ENCODE measurements at regions not wholly inside any gene's neighbourhood (a gene's known extent, or its start where the extent isn't known, plus 50 kb on each side); places are given as distances from the start of the nearest gene placed in this dataset.
A peak's percentile ranks its signal among the peaks of the same experiment; 100 is the strongest.

DNA sequence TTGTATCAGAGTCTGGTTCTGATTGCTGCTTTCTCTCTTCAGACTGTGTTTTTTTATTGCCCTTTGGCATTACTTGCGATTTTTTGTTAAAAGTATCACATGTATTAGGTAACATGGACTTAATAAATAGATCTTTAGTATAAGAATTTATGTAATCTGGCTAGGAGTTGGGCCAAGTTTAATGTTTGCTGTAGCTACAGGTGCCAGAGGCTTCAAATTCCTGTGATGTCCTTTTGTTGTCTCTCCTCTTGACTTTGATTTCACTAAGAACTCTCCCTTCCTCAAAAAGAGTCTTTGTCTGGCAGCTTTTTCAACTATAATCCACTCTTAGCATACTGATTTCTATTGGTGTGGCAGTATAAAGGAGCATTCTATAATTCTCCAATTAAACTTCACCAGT lies 313.1 kb downstream of the DTWD2 start:
- H3K27ac ChIP-seq, result no peak overlapping the region
- no peak for TF ChIP-seq ZFX (IDR thresholded peaks at IDR 0.05; ENCODE audit: borderline replicate concordance)
- TF ChIP-seq, protein P1, sequence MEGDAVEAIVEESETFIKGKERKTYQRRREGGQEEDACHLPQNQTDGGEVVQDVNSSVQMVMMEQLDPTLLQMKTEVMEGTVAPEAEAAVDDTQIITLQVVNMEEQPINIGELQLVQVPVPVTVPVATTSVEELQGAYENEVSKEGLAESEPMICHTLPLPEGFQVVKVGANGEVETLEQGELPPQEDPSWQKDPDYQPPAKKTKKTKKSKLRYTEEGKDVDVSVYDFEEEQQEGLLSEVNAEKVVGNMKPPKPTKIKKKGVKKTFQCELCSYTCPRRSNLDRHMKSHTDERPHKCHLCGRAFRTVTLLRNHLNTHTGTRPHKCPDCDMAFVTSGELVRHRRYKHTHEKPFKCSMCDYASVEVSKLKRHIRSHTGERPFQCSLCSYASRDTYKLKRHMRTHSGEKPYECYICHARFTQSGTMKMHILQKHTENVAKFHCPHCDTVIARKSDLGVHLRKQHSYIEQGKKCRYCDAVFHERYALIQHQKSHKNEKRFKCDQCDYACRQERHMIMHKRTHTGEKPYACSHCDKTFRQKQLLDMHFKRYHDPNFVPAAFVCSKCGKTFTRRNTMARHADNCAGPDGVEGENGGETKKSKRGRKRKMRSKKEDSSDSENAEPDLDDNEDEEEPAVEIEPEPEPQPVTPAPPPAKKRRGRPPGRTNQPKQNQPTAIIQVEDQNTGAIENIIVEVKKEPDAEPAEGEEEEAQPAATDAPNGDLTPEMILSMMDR (IDR thresholded peaks at IDR 0.05), result no peak

DNA sequence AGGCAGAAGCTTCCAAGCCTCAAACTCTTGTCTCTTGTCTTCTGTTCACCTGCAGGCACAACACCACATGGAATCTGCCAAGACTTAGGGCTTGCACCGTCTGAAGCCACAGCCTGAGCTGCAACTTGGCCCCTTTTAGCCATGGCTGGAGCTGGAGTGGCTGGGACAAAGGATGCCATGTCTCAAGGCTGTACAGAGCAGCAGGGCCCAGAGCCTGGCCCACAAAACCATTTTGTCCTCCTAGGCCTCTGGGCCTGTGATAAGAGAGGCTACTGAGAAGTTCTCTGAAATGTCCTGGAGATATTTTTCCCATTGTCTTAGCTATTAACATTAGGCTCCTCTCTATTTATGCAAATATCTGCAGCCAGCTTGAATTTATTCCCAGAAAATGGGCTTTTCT lies 330.8 kb downstream of the DTWD2 start:
- no peak for TF ChIP-seq ZFX (IDR thresholded peaks at IDR 0.05; ENCODE audit: borderline replicate concordance)
- TF ChIP-seq, protein P1 (IDR thresholded peaks at IDR 0.05), result no peak
- no peak overlapping the region for H3K27ac ChIP-seq

DNA sequence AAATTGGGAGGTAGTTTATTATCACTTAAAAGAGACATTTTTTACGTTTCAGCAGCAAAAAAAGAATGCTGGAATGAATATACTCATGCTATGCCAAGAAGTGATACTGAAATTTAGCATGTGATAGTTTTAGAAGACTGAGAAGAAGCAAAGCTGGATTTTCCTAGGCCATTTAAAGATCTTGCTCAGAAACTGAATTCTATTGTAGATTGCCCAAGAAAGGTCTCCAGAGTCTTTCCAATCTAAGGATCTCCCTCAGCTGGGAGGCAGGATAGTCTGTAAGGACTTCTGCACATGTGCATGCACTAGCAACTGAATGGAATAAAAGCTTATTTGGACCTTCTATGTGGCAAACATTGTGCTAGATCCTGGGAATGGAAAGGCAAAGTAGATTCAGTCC lies 334.5 kb downstream of the DTWD2 start:
- no peak overlapping the region for H3K27ac ChIP-seq
- TF ChIP-seq, protein P1 (IDR thresholded peaks at IDR 0.05), result no peak
- no peak for TF ChIP-seq ZFX (IDR thresholded peaks at IDR 0.05; ENCODE audit: borderline replicate concordance)

DNA sequence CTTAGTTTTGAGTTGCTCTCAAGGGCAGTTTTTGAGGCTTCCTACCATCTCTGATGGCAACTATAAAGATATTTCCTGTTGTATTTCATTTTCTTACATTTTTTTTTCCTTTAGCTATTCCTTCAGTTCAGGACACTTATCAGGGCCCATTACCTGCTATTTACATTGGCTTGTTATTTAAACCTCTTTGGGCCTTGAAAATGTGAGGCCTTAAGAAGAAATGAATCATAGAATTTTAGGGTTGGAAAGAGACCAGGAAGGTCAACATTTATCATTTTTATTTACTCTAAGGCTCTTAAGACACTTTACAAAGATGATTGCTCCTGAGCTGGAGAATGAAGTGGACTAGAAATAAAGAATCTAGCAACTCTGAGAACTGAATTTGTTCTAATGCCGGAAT lies 335.2 kb downstream of the DTWD2 start:
- TF ChIP-seq, protein P1 (IDR thresholded peaks at IDR 0.05), result no peak
- TF ChIP-seq ZFX (IDR thresholded peaks at IDR 0.05; ENCODE audit: borderline replicate concordance), result no peak
- no peak overlapping the region for H3K27ac ChIP-seq

DNA sequence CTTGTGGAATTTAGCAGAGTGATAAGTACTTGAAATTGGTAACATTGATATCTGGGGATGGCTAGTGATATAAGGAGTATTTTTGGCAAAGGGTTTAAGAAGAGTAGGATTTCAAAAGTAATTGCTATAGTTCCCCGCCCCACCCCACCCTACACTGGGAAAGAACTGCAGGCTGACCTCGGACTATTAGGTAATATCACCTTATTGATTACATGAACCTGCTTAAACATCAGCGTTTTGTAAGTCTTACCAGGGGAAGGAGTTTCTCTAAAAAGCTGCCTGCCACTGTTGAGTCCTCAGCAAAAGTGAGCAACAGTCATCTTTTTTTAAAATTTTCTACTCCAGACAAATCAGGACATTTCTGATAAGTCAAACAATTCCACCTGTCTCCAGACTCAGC lies 337.3 kb downstream of the DTWD2 start:
- TF ChIP-seq ZFX (IDR thresholded peaks at IDR 0.05; ENCODE audit: borderline replicate concordance), result no peak
- TF ChIP-seq, protein P1 (IDR thresholded peaks at IDR 0.05), result no peak
- H3K27ac ChIP-seq, result no peak overlapping the region

DNA sequence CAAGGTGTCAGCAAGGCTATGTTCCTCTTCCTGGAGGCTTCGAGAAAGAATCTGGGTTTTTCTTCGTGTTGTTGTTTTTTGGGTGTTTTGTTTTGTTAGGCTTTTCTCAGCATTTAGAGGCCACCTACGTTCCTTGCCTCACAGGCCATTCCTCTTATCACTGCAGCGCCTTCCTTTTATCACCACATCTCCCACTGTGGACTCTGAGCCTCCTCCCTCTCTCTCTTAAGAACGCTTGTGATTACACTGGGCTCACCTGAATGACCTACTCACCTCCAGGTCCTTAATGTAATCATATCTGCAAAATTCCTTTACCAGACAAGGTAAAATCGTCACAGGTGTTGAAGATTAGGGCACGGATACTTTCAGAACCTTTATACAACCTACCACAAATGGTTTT lies 340.8 kb downstream of the DTWD2 start:
- TF ChIP-seq ZFX (IDR thresholded peaks at IDR 0.05; ENCODE audit: borderline replicate concordance), result no peak
- H3K27ac ChIP-seq, result no peak overlapping the region

DNA sequence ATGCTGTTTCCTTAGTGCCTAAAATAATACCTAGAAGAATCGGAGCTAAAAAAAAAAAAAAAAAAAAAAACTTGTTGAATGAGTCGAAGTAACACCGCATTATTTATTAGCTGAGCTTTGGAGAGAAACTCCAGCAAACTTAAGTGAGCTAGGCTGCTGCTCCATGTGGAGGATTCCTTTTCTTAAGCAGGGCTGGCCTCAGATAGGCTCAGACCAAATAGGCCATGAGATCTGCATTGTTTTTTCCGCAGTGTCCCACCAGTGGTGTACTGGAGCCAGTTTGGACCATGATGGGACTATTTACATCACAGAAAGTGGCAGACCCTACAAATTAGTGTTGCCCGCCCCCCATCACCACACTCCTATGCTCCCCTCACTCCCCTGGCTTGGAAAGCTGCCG lies 341.4 kb downstream of the DTWD2 start:
- no peak for TF ChIP-seq ZFX (IDR thresholded peaks at IDR 0.05; ENCODE audit: borderline replicate concordance)
- TF ChIP-seq, protein P1 (IDR thresholded peaks at IDR 0.05), result no peak
- no peak overlapping the region for H3K27ac ChIP-seq

DNA sequence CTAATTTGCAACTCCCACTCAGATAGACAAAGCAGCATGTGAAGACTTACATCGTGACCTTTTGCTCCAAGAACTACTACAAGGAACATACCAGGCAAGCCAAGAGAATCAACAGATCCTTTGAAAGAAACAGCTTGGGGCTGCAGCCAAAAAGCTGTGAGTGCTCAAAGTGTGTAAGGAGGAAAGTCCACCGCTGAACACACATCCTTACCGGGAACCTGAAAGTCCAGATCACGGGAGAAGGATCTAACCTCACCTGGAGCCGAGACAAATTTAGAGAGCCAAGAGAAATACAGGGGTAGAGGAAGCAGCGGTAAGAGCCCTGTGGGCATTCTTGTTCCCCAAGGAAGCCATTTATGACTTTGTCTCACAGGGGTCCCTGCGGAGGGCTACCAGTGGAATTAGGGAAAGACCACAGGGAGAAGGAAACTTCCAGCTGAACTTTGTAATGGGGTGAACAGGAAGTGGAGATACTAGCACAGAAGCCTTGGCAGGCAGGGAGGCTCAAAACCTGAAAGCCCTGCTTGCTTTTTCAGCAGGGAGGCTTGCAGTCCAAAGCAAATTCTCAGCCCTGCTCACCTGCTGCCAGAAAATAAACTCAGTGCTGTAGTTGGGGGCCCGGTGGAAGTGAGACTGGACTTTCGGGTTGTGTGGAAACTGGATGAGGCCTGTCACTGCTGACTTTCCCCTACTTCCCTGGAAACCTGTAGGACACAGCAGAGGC lies 350.2 kb downstream of the DTWD2 start:
- H3K27ac ChIP-seq, result peak overlapping the region; percentile 45
- no peak for TF ChIP-seq ZFX (IDR thresholded peaks at IDR 0.05; ENCODE audit: borderline replicate concordance)
- TF ChIP-seq, protein P1 (IDR thresholded peaks at IDR 0.05), result no peak

Measured in 22Rv1 (cell line).